ENCODE measurements at regions not wholly inside any gene's neighbourhood (a gene's known extent, or its start where the extent isn't known, plus 50 kb on each side); places are given as distances from the start of the nearest gene placed in this dataset.

DNA sequence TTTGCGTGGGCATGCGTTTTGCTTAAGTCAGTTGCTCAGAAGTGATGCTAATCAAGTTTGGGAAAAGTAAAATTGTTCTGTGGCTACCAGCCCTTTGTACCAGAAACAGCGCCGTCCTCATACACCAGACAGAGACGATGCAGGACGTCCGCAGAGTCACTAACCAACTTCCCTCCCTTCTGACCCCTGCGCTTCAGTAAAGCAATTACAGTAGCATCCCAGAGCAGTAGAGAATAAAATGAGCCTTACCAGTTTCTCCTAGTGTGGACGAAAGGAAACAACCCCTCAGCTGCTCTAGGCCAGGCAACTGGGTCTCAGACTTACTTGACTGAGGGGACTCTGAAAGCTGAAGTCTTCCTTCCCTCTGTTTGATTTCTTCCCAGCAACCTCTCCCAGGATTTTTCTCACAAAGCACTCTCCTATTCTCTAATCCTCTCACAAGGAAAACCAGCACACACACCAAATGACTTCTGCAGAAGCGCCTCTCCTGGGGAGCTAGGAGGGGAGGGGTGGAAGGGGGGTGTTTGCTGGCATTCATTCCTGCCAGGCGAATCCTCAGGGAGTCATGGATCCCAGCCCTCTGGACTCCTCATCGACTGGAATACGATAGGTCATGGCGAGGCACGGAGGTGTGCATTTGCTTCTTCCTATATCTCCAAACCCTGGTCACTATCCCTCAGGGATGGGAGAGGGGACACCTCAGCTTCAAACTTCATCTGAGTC, 56.0 kb upstream of the MID1 start:
- Histone ChIP-seq H3K4me3 (ENCODE audit: low read depth in 2 of 2, low read length in 2 of 2) (no peak overlapping the region), H3K36me3 (ENCODE audit: control insufficient read depth, insufficient read depth, low read length) (no peaks in the 10 kb centered on the region), H3K27ac (ENCODE audit: low read length) (no peak overlapping the region), H3K4me1 (ENCODE audit: control insufficient read depth, insufficient read depth, low read length) (no peaks in the 10 kb centered on the region), H3K9me3 (ENCODE audit: control insufficient read depth, insufficient read depth, low read depth, low read length) (no peaks in the 10 kb centered on the region), H3K27me3 (ENCODE audit: control insufficient read depth, insufficient read depth, low read length) (no peaks in the 10 kb centered on the region)
- ChIA-PET POLR2A (no interaction called here), CTCF (no interaction called here)
- ATAC-seq (no peak), DNase-seq (ENCODE audit: low read depth, low spot score) (no peak)
- BruUV-seq (replicated peaks) = no TSS peak
- in situ Hi-C loops (cut with HindIII; ENCODE audit: low pct_unique_long_range_greater_than_20kb, low sequenced_read_pairs) (no loop called here), intact Hi-C loops (cut with micrococcal nuclease; ENCODE audit: unreplicated experiment) (no loop called here)
- TF ChIP-seq, protein P1, sequence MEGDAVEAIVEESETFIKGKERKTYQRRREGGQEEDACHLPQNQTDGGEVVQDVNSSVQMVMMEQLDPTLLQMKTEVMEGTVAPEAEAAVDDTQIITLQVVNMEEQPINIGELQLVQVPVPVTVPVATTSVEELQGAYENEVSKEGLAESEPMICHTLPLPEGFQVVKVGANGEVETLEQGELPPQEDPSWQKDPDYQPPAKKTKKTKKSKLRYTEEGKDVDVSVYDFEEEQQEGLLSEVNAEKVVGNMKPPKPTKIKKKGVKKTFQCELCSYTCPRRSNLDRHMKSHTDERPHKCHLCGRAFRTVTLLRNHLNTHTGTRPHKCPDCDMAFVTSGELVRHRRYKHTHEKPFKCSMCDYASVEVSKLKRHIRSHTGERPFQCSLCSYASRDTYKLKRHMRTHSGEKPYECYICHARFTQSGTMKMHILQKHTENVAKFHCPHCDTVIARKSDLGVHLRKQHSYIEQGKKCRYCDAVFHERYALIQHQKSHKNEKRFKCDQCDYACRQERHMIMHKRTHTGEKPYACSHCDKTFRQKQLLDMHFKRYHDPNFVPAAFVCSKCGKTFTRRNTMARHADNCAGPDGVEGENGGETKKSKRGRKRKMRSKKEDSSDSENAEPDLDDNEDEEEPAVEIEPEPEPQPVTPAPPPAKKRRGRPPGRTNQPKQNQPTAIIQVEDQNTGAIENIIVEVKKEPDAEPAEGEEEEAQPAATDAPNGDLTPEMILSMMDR (IDR thresholded peaks at IDR 0.05) = no peak
- TF ChIP-seq TCF7L2 (IDR thresholded peaks at IDR 0.05; ENCODE audit: low read depth, low read length) = no peak
- TF ChIP-seq, protein P2, sequence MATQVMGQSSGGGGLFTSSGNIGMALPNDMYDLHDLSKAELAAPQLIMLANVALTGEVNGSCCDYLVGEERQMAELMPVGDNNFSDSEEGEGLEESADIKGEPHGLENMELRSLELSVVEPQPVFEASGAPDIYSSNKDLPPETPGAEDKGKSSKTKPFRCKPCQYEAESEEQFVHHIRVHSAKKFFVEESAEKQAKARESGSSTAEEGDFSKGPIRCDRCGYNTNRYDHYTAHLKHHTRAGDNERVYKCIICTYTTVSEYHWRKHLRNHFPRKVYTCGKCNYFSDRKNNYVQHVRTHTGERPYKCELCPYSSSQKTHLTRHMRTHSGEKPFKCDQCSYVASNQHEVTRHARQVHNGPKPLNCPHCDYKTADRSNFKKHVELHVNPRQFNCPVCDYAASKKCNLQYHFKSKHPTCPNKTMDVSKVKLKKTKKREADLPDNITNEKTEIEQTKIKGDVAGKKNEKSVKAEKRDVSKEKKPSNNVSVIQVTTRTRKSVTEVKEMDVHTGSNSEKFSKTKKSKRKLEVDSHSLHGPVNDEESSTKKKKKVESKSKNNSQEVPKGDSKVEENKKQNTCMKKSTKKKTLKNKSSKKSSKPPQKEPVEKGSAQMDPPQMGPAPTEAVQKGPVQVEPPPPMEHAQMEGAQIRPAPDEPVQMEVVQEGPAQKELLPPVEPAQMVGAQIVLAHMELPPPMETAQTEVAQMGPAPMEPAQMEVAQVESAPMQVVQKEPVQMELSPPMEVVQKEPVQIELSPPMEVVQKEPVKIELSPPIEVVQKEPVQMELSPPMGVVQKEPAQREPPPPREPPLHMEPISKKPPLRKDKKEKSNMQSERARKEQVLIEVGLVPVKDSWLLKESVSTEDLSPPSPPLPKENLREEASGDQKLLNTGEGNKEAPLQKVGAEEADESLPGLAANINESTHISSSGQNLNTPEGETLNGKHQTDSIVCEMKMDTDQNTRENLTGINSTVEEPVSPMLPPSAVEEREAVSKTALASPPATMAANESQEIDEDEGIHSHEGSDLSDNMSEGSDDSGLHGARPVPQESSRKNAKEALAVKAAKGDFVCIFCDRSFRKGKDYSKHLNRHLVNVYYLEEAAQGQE (IDR thresholded peaks at IDR 0.05; ENCODE audit: insufficient read depth in 1 of 2, low read depth in 2 of 2, low read length in 1 of 2) = no peak
- TF ChIP-seq SIN3A (IDR thresholded peaks at IDR 0.05; ENCODE audit: borderline replicate concordance, insufficient read depth, low read depth, low read length) = no peak
- no peak for TF ChIP-seq POLR2AphosphoS5 (IDR thresholded peaks at IDR 0.05; ENCODE audit: low read depth, low read length)

DNA sequence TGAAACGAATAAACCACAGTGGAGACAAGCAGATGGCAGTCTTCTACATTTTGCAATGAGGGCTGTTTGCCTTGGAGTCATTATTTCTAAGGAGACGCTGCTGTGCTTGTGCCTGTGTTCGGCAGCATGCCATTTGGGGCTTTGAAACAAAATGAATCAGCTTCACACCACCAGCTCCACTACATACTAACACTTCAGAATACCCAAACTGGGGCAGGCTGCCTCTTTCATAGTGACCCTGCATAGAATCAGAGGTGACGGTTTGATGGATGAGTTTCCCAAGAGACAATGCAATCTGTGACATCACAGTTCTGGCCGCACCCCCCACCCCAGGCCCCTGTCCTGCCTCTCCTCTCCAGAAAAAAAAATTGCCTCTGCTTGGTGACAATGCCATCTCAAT, 57.1 kb upstream of the MID1 start:
- ChIA-PET CTCF (no interaction called here), POLR2A (no interaction called here)
- in situ Hi-C loops (cut with HindIII; ENCODE audit: low pct_unique_long_range_greater_than_20kb, low sequenced_read_pairs) = no loop called here

More for the DNA sequence above, 57.1 kb upstream of the MID1 start:
- no peaks in the 10 kb centered on the region for H3K9me3 ChIP-seq (ENCODE audit: control insufficient read depth, insufficient read depth, low read depth, low read length)
- no TSS peak for BruUV-seq (replicated peaks)
- no peaks in the 10 kb centered on the region for H3K36me3 ChIP-seq (ENCODE audit: control insufficient read depth, insufficient read depth, low read length)
- DNase-seq (ENCODE audit: low read depth, low spot score) (no peak), ATAC-seq (no peak)
- H3K4me1 ChIP-seq (ENCODE audit: control insufficient read depth, insufficient read depth, low read length) = no peaks in the 10 kb centered on the region
- H3K27me3 ChIP-seq (ENCODE audit: control insufficient read depth, insufficient read depth, low read length) = no peaks in the 10 kb centered on the region
- H3K4me3 ChIP-seq (ENCODE audit: low read depth in 2 of 2, low read length in 2 of 2) = no peak overlapping the region
- H3K27ac ChIP-seq (ENCODE audit: low read length) = no peak overlapping the region
- TF ChIP-seq TCF7L2 (IDR thresholded peaks at IDR 0.05; ENCODE audit: low read depth, low read length) = no peak
- TF ChIP-seq POLR2AphosphoS5 (IDR thresholded peaks at IDR 0.05; ENCODE audit: low read depth, low read length) = no peak
- TF ChIP-seq, protein P1 (IDR thresholded peaks at IDR 0.05) = no peak
- no peak for TF ChIP-seq SIN3A (IDR thresholded peaks at IDR 0.05; ENCODE audit: borderline replicate concordance, insufficient read depth, low read depth, low read length)
- TF ChIP-seq, protein P2 (IDR thresholded peaks at IDR 0.05; ENCODE audit: insufficient read depth in 1 of 2, low read depth in 2 of 2, low read length in 1 of 2) = no peak
- intact Hi-C loops (cut with micrococcal nuclease; ENCODE audit: unreplicated experiment) = no loop called here

Measured in Panc1 (cell line).